ENCODE measurements at regions not wholly inside any gene's neighbourhood (a gene's known extent, or its start where the extent isn't known, plus 50 kb on each side); places are given as distances from the start of the nearest gene placed in this dataset.
A peak's percentile ranks its signal among the peaks of the same experiment; 100 is the strongest.

GRCh38 chr22:22397292-22397870 lies 111.2 kb downstream of the ZNF280B start:
- TF ChIP-seq CTCF (IDR thresholded peaks at IDR 0.05; ENCODE audit: insufficient read depth, low read length): peak; percentile 43
- DNase-seq (ENCODE audit: low read depth): peak; percentile 62
- no peak overlapping the region for H3K4me3 ChIP-seq (ENCODE audit: low read depth, low read length)

GRCh38 chr22:22397875-22398524 lies 110.5 kb downstream of the ZNF280B start:
- H3K4me3 ChIP-seq (ENCODE audit: low read depth, low read length): no peak overlapping the region
- no peak for TF ChIP-seq CTCF (IDR thresholded peaks at IDR 0.05; ENCODE audit: insufficient read depth, low read length)
- no peak for DNase-seq (ENCODE audit: low read depth)

GRCh38 chr22:22398530-22399327 lies 109.8 kb downstream of the ZNF280B start:
- H3K4me3 ChIP-seq (ENCODE audit: low read depth, low read length): no peak overlapping the region
- TF ChIP-seq CTCF (IDR thresholded peaks at IDR 0.05; ENCODE audit: insufficient read depth, low read length): no peak
- no peak for DNase-seq (ENCODE audit: low read depth)

- no peak for TF ChIP-seq CTCF (IDR thresholded peaks at IDR 0.05; ENCODE audit: insufficient read depth, low read length)
- H3K4me3 ChIP-seq (ENCODE audit: low read depth, low read length): no peak overlapping the region
- no peak for DNase-seq (ENCODE audit: low read depth)
These were observed 108.4 kb downstream of the ZNF280B start for GRCh38 chr22:22400099-22400498.

- DNase-seq (ENCODE audit: low read depth): no peak
- no peak for TF ChIP-seq CTCF (IDR thresholded peaks at IDR 0.05; ENCODE audit: insufficient read depth, low read length)
- no peak overlapping the region for H3K4me3 ChIP-seq (ENCODE audit: low read depth, low read length)
These were observed 107.6 kb downstream of the ZNF280B start for GRCh38 chr22:22400964-22401363.

GRCh38 chr22:22401381-22401780 lies 107.2 kb downstream of the ZNF280B start:
- no peak for TF ChIP-seq CTCF (IDR thresholded peaks at IDR 0.05; ENCODE audit: insufficient read depth, low read length)
- no peak overlapping the region for H3K4me3 ChIP-seq (ENCODE audit: low read depth, low read length)
- DNase-seq (ENCODE audit: low read depth): no peak
